NCI-H2081 treated with DMSO at 0.1 percent for 48 hours (cell line): ENCODE measurements at regions not wholly inside any gene's neighbourhood (a gene's known extent, or its start where the extent isn't known, plus 50 kb on each side); places are given as distances from the start of the nearest gene placed in this dataset.
A peak's percentile ranks its signal among the peaks of the same experiment; 100 is the strongest.

Source experiments
- DNase-seq: peaks from one replicate; lab custom pipeline; 2025; lab: John Stamatoyannopoulos, UW

DNA sequence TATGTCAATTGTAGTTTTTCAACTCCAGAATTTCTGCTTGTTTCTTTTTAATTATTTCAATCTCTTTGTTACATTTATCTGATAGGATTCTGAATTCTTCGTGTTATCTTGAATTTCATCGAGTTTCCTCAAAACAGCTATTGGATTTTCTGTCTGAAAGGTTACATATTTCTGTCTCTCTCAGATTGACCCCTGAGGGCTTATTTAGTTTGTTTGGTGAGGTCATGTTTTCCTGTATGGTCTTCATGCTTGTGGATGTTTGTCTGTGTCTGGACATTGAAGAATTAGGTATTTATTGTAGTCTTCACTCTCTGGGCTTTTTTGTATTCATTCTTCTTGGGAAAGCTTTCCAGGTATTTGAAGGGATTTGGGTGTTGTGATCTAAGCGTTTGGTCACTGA lies 85.6 kb downstream of the SNAPC1 start:
- no peak for DNase-seq

DNA sequence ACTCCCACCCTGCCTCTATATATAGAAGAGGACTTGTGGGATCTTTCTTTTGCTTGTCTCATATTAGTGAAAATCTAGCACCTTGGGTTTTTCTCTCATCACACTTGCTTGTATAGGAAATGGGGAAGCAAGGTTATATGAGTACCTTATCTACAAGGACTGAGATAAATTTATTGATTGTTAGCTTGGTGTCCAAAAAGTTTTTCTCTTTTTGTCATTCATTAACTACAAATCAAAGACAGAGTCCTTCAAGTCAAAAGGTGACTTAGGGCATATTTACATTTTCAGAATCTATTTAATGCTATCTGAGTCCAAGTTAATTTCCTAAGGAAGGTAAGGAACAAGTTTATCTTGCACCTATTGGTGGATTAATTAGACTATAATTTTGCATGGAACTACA lies 92.7 kb downstream of the SNAPC1 start:
- DNase-seq, result no peak

DNA sequence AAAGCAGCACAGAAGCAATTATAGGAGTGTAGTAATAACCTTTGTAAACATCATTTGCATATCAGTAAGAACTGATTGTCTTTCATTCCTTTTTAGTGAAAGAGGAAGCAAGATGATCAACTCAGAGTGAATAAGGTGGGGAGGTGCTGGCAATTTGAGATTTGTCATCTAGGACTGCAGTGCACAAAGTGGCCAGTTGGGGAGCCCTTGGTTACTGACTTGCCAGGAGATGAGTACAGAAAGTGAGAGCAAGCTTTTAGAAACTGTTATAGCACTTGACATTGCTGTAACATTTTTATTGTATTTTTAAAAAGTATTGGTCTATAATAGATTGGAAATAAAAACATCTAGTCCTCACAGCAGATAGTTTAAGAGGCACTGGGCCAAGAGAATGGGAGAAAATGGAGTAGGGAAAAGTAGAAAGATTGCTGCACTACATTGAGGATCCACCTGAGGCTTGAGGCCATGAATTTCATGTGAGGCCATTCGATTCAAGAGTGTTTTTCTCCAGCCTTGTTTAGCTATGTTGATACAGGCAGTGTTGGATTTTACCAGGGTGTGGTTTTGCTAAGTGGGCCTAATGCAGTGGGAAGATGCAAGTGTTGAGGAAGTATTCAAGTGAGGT lies 98.2 kb downstream of the SNAPC1 start:
- no peak for DNase-seq

DNA sequence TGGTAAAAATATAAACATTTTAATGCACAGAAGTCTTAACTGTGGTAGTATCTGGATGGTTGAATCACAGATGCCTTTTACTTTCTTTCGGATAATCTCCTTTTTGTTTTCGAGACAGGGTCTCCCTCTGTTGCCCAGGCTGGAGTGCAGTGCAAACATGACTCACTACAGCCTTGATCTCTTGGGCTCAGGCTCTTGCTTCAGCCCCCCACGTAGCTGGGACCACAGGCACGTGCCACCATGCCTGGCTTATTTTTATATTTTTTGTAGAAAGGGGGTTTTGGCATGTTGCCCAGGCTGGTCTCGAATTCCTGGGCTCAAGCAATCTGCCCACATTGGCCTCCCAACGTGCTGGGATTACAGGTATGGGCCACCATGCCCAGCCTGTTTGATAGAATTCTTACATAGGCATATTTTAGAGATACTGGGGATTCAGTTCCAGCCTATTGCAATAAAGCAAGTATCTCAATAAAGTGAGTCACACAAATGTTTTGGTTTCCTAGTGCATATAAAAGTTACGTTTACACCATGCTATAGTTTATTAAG lies 99.2 kb downstream of the SNAPC1 start:
- no peak for DNase-seq

DNA sequence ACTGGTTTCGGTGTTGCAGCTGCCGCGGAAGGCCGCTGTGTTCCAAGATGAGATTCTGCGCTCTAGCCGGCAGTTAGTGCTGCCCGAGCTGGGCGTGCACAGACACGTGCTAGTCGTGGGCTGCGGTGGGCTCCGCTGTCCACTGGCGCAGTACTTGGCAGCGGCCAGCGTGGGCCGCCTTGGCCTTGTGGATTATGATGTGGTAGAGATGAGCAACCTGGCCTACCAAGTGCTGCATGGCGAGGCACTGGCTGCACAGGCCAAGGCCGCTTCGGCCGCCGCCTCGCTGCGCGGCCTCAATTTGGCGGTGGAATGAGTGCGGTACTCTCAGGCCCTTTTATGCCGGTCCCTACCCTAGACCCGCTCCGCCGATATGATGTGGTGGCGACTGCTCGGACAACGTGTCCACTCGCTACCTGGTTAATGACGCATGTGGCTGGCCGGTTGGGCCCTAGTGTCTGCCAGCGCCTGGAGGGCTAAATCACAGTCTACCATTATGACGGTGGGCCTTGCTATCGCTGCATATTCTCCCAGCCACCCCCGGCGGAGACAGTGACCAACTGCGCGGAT lies 102.2 kb downstream of the SNAPC1 start:
- DNase-seq, result no peak

DNA sequence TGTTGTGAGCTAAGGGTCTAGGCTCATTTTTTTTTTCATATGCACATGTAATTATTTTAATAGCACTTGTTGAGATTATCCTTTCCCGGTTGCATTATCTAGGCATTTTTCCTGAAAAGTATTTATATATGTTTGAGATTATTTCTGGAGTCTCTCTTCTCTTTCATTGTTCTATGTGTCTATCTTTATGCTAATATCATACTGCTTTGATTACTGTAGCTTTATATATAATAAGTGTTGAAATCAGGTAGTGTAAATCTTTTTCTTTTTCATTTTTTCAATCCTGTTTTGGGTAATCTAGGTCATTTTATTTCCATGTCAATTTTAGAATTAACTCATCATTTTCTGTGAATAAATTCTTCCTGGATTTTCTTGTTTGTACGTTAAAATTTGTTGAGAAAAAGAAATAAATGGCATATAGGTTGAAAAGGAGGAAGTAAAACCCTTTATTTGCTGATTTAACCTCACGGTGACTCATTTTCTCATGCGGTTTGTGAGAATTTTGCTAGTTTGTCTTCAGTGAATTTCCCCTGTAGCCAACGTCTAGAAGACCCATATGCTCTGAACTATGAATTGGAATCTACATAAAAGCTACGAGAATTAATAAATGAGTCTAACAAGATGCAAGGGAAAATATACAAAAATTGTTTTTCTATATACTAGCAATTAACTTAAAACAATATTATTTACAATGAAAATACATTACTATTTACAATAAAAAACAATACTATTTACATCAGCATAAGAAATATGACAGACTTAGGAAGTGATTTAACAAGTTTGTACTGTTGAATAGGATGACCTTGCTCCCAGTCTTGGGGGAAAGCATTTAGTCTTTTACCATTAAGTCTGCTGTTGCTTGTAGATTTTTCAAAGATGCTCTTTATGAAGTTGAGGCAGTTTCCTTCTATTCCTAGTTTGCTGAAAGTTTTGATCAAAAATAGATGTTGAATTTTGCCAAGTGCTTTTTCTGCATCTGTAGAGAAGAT lies 105.0 kb downstream of the SNAPC1 start:
- DNase-seq, result no peak

DNA sequence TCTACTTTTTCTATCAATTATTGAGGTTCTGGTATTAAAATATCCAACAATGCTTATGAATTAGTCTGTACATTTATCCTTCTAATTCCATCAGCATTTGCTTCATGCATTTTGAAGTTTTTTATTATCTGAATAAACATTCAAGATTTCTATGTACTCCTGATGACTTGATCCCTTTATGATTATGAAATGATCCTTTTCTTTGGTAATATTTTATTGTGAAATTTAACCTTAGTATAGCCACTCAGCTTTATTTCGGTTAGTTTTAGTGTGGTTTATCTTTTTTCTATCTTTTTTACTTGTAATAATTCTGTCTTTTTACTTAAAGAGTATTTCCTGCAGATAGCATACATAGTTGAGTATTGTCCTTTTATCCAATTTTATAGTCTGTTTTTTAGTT lies 106.6 kb downstream of the SNAPC1 start:
- no peak for DNase-seq

DNA sequence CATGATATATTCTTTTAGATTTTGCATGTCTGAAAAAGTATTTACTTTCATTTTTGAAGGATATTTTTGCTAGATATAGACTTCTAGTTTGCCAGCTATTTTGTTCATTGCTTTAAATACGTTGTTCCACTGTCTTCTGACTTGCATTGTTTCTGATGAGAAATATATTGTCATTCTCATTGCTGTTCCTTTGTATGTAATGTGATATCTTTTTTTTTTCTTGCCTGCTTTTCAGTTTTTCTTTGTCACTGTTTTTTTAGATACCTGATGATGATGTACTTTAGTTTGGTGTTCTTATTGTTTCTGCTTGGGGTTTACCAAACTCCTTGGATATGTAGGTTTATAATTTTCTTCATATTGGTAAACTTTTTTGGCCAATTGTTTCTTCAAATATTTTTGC lies 107.9 kb downstream of the SNAPC1 start:
- no peak for DNase-seq

DNA sequence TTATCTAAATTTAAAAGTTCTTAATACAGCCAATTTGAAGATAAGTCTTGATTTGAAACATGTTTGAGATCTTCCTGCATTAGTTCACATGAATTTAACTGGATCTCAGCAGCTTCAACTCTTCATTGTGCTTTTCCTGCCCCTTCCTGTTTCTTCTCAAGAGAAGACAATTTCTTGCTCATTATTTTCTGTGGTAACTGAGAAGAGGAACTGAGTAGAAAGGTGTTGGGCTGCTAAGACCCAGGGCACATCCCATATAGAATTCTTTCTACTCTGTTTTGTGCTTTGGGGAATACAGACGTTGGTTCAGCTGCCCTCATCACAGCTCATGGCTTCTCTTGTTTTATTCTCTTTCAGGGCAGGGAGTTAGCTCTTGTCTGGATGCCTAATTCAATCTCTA lies 110.2 kb downstream of the SNAPC1 start:
- no peak for DNase-seq

DNA sequence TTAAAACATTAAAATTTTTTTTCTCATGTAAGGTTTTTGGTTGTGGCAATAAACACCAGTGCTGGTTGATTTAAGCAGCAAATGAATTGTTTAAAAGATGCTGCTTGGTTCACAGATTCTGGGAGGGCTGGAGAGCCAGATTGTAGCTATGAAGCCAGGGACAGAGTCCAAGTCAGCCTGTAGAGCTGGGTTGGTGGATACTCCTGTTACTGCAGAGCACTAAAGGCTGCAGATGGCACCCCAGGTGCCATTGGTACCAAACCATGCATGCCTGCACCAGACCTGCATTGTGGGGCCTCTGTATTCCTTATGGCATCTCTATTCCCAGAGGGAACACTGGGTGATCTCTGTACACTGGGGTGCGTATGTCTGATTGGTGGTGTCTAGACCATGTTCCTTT lies 113.3 kb downstream of the SNAPC1 start:
- no peak for DNase-seq

DNA sequence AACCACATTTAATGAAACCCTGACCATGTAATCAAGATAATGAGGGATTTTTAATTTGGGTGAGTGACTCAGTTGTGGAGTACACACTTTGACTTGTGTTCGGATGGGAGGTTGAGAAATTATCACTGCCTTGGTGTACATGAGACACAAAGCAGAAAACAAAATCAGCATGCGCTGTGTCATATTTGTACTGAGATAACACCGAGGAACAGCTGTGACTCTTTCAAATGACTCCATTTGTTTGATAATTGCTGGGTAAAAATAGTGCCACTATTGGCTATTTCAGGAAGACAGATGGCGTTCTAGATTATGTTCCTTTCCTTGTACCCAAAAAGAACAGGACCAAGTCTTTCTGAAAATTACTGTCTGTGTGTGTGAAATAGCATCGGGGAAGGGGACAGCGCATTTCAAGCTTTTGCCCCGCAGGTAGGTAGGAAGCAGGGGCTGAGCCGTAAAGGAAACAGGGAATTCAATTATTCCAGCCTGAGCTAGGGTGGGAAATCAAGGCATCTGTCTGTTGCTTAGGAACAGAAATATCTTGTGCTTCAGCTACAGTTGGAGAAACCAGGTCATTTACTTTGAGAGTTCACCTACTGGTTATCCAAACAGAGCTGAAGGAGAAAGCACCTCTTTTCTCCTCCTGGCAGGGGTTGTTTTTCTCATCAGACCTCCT lies 114.3 kb downstream of the SNAPC1 start:
- DNase-seq, result peak; percentile 20

DNA sequence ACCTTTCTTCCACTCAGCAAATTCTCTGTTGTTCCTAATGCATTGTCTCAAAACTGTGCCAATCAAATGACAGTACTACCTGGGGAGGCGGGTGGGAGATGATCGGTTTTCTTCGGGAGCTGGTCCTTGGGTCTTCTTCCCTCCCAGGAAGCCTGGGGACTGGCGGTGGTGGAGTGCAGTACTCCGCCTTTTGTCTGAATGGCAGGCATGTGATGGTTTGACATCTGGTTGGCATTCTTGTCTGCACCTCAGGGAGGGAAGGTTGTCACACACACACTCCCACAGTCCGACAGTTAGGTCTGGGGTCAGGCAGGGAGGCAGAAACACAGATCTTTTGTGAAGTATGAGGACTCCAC lies 114.8 kb downstream of the SNAPC1 start:
- no peak for DNase-seq

DNA sequence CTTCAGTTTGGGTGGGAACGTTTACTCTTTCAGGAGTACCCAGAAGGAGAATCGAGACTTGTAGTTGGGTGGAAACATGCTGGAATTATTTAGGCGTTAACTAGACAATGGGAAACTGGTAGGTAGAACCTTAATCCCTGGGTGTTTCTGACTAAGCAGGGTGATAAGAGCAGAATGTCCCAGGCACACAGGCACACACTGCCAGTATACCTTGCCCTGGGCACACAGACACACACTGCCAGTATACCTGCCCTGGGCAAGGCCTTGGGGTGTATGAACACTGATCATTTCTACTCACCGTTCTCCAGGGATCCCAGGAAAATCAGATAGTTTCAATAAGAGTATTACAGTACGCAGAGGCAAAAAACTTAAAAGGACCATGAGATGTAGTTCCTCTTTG lies 115.5 kb downstream of the SNAPC1 start:
- DNase-seq, result no peak

DNA sequence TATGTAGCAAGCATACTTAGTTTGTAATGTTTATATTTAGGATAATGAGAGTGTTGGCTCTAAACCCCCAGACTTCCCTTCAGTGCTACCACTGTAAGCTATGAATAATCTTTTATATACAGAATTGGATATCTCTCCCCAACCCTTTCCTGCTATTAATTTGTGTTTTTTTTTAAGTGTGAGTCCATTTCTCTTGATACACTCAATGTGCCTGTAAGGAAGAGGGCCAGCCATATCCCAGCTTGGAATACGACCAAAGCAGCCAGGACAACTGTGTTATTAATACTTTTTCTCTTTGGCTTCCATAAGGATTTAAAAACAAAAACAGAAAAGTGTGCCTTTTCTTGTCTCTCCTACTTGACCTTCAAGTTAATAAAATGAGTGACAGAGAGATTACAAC lies 116.7 kb downstream of the SNAPC1 start:
- no peak for DNase-seq

DNA sequence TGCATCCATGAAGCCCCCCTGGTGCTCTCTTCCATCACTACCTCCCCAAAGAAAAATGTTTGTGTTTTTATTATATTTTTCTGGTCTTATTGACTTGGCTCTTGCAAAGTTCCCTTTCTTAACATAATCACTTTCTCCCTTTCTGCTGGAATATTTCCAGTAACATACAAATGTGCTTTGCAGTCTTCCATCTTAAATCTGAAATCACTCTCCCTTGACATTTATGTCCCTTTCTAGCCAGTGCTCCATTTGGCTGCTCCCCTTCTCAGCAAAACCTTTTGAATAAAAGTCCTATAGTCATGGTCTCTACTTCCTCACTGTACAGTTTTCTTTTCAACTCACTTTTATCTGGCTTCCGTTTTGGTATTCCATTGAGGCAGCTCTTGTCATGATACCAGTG lies 118.8 kb downstream of the SNAPC1 start:
- DNase-seq, result no peak

DNA sequence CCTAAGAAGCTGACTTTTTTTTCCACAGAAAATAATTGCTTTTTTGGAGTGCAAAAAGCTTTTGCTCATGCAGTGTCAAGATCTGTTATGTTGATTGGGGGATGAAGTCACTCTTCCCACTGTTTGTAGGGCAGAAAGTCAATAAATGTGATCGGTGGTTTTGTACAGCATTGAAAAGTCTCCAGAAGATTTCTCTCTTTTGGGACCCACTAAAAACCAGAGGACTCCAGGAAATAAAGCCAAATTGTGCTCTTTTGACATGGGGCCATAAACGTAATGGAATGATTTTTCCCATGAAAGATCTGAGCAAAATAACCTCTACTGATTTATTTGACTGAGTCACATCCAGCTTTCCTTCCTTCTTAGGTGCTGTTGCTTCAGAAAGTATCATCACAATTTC lies 122.5 kb downstream of the SNAPC1 start:
- DNase-seq, result no peak

DNA sequence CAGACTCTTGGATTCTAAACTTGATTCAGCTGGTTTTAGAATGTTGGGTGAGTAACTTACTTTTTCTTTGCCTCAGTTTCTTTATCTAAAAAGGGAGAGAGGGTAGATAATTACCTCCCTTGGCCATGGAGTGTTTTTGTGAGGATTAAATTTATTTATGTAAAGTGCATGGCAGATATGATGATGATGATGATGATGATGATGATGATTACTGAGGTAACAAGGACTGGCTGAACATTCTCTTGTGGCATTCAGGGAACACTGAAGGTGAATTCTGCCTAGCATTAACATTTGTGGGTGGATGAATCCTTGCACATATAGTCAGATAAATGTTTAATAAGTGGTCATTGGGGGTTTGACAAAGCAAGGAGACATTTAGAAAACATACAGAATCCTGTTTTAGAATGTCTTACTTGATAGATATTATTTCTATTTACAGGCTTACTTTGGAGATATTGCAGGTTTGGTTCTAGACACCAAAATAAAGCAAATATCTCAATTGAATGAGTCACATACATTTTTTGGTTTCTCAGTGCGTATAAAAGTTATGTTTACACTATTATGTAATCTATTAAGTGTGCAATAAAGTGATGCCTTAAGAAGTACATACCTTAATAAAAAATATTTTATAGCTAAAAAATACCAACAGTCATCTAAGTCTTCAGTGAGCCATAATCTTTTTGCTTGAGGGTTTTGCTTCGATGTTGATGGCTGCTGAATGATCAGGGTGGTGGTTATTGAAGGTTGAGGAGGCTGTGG lies 123.2 kb downstream of the SNAPC1 start:
- no peak for DNase-seq

DNA sequence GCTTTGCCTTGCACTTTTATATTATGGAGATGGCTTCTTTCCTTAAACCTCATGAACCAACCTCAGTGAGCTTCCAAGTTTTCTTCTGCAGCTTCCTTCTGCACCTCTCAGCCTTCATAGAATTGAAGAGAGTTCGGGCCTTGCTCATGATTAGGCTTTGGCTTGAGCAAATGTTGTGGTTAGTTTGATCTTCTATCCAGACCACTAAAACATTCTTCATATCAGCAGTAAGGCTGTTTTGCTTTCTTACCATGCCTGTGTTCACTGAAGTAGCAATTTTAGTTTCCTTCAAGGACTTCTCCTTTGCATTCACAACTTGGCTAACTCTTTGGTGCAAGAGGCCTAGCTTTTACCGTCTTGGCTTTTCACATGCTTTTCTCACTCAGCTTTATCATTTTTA lies 125.4 kb downstream of the SNAPC1 start:
- DNase-seq, result no peak

DNA sequence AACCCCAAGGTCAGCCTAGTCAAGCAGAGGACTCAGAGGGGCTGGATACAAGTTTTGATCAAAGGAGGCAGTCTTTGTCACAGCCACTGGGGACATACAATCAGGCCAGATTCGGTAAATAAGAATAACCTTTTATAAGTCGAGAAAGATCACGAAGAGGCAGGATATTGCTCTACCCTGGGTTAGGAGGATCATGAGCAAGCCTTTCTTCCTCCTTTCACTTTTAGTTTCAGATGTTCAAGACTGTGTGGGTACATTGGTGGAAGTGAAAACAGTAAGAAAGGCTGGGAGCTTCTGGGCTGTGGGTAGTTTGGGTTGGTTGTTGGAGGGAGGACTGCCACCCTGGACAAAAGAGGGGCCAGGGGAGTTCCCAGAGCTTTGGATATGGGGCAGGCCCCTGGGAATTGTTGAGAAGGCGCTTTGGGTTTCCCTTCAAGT lies 127.7 kb downstream of the SNAPC1 start:
- no peak for DNase-seq

DNA sequence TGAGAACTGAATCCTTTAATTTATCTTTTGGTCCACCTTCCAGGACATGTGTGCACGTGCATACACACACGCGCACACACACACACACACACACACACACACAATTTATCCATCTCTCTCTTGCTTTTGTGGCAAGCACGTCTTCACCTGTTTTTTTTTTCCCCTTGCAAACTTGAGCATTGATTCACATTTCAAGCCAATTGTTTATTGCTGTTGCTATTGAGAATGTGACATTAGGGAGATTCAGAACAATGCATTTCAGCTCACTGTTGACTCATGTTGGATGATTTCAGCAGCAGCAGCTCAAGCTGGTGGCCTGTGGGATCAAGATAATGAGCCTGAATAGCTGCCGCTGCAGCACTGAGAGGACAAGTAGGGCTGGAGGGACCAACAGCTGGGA lies 128.9 kb downstream of the SNAPC1 start:
- DNase-seq, result no peak

DNA sequence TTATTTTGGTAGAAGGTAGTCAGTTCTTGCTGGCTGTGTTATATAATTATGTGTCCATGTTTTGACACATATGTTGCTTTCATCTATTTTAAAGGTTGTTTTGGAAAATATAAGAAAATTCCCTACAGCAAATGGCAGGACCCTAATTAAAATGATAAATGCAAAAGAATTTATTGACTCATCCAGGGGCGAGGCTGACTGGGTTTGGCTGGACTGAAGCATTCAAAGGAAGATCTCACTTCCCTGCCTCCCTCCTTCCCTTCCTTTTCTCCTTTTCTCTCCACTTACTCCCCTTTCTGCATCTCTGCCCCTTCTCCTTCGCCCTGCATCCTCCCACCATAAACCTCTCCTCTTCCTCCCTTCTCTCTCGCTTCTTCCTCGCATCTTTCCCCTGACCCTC lies 129.6 kb downstream of the SNAPC1 start:
- no peak for DNase-seq
